HFF-Myc (cell line): ENCODE measurements at regions not wholly inside any gene's neighbourhood (a gene's known extent, or its start where the extent isn't known, plus 50 kb on each side); places are given as distances from the start of the nearest gene placed in this dataset.

ENCODE experiments used
- DNase-seq: peaks from one replicate; pipeline ENCODE4 v3.0.0-alpha.2; 2011; ENCODE audit warnings: low read depth; ENCODE audit errors: extremely low read depth
- H3K4me3 ChIP-seq: replicated peaks from 2 replicates; pipeline ENCODE4 v1.5.1; 2011; ENCODE audit warnings: low read depth, mild to moderate bottlenecking, control low read depth, low read length
- TF ChIP-seq, protein P1 (sequence below): IDR thresholded peaks from 2 replicates; pipeline ENCODE4 v1.5.1; 2012; ENCODE audit warnings: mild to moderate bottlenecking, low read depth, low read length, control low read depth; ENCODE audit errors: missing control alignments

DNA sequence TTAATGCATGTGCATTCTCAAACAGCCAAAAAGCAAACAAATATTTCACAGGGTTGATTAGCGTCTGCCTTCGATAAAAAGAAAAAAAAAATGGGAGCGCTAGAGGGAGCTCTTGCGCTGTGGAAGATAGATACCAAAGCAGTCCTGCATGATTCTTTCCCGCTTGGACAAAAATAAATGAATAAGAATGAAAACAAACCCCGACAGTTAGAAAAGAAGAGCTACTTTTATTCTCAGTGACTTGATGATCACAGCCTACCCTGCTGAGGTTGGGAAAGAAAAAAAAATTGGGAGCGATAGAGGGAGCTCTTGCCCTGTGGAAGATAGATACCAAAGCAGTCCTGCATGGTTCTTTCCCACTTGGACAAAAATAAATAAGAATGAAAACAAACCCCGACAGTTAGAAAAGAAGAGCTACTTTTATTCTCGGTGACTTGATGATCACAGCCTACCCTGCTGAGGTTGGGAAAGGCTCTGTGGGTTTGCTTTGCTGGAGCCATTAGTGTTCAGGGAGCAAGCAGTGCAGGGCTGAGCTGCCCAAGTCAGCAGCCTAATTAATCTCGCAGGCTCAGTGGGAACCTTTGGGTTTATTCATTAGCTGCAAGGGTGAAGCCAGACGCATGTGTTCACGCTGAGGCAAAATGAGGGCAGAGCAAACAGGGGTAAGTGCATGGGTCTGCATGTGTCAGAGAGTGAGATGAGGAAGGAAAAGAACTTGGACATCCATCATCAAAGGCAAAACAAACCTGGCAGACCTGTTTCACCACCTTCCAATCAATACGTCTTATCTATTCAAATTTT, 249.3 kb upstream of the PRKX start:
- TF ChIP-seq, protein P1, sequence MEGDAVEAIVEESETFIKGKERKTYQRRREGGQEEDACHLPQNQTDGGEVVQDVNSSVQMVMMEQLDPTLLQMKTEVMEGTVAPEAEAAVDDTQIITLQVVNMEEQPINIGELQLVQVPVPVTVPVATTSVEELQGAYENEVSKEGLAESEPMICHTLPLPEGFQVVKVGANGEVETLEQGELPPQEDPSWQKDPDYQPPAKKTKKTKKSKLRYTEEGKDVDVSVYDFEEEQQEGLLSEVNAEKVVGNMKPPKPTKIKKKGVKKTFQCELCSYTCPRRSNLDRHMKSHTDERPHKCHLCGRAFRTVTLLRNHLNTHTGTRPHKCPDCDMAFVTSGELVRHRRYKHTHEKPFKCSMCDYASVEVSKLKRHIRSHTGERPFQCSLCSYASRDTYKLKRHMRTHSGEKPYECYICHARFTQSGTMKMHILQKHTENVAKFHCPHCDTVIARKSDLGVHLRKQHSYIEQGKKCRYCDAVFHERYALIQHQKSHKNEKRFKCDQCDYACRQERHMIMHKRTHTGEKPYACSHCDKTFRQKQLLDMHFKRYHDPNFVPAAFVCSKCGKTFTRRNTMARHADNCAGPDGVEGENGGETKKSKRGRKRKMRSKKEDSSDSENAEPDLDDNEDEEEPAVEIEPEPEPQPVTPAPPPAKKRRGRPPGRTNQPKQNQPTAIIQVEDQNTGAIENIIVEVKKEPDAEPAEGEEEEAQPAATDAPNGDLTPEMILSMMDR, result peak; percentile 28
- H3K4me3 ChIP-seq, result no peak overlapping the region
- no peak for DNase-seq

DNA sequence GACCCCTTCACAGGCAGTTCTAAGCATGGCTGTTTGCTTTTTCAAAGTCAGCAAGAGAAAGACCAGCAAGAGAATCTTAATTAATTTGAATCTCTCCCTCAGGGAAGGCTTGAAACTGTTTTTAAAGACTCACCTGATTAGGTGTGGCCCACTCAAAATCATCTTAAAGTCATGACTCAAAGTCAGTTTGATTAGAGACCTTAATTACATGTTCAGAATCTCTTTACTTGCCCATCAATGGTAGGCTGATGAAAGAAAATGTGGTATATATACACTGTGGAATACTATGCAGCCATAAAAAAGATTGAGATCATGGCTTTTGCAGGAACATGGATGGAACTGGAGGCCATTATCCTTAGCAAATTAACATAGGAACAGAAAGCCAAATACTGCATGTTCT, 247.5 kb upstream of the PRKX start:
- H3K4me3 ChIP-seq, result no peak overlapping the region
- DNase-seq, result no peak
- TF ChIP-seq, protein P1, result no peak

DNA sequence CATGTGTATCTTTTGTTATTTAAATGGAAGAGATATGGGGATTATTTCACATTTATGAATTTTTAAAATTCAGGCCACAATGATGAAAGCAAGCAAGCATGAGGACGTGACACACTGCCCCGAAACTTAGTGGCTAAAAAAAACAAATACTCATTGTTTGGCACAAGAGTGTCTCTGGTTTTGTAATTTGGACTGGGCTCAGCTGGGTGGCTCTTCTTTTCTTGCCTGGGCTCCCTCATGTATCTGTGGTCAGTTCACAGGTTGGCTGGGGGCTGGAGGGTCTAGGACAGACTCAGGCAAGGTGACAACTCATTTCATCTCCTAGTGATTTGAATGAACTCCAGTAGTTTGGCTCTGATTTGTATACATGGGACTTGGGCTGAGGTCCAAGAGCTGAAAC, 238.4 kb upstream of the PRKX start:
- no peak overlapping the region for H3K4me3 ChIP-seq
- no peak for DNase-seq
- TF ChIP-seq, protein P1, result no peak

DNA sequence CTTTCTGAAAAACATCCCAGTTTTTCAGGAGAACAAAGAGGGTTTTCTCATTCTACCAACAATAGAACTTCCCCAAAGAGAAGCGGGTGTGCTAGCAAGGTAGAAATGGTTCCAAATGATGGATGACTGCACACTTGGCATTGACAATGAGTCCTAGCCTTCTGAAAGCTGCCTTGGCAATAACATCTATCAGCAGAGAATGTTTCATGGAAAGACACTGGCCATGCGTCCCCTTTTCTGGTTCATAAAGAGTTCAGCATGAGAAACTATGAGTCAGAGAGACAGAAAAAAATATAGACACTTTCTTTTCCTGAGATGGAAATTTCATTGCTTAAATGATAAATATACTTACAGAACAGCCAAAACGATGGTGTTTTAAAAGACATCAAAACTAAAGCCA, 236.9 kb upstream of the PRKX start:
- no peak for DNase-seq
- TF ChIP-seq, protein P1, result no peak
- no peak overlapping the region for H3K4me3 ChIP-seq

DNA sequence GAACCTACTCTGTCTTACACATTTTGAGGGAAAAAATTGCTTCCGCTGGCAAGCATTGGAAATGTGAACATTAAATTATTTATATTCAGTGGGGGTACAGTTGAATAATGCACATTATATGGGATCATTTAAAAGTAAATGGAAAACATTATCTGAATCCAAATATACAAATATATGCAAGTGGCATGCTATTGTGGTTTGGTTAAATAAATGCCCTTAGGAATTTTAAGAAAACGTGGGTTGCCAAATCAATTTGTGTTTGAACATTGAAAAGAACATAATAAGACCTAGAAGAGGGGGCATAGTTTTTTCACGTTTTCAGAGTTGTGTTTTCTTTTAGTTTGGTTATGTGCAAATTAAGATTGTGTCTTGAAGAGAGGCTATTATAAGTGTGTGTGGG, 230.5 kb upstream of the PRKX start:
- DNase-seq, result no peak
- TF ChIP-seq, protein P1, result no peak
- H3K4me3 ChIP-seq, result no peak overlapping the region

DNA sequence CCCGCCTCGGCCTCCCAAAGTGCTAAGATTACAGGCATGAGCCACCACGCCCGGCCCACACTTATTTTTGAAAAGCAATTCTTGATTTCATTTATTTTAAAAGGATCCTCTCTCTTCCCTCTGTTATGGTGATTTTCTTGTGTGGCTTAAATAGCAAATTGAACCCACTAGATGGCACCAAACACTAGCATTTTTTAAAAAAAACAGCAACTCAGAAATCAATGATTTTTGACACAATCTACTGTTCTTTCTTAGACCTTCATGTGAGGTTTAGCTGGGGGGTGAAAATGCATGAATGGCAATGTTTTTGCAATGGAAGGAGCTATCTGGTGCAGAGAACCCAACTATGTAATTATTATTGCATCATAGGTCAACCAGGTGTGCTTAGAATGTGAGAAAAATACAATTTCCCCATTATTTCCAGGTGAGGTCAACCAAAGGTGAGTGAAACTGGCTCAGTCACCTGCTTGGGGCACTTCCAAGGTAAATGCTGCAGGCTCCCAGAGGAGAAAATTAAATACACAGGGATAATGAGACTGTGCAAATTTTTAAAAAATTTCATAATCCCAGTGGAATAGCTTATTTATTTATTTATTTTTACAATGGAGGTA, 226.7 kb upstream of the PRKX start:
- H3K4me3 ChIP-seq, result no peak overlapping the region
- TF ChIP-seq, protein P1, result peak; percentile 11
- DNase-seq, result no peak
